LoVo (cell line): ENCODE measurements at regions not wholly inside any gene's neighbourhood (a gene's known extent, or its start where the extent isn't known, plus 50 kb on each side); places are given as distances from the start of the nearest gene placed in this dataset.
A peak's percentile ranks its signal among the peaks of the same experiment; 100 is the strongest.
"Not testable (repeated sequence)": the region's sequence is repeated elsewhere in the genome, so short reads cannot be mapped to it uniquely, and the experiment has no call there.

Experiments
- DNase-seq: peaks from one replicate; pipeline ENCODE4 v3.0.0-alpha.2; 2016; ENCODE audit warnings: low spot score

DNA sequence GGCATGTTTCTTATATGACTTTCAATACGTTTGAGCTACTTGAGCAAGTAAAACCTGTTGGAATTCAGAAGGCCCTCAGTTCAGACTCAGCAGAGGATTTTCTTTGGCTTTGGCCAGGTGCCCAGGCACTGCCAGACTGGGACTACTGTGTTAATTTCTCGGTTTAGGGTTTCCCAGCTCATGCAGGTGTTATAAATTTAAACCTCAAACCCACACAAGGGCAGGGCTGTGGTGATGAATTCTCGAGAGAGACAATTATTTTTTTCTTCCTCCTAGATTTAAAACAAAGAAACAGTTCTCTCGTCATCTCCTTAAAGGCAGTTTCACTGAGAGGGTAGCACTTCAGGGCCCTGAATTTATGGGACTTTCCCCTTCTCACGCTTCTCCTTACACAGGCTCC, 406.0 kb upstream of the PIK3R1 start:
- no peak for DNase-seq

DNA sequence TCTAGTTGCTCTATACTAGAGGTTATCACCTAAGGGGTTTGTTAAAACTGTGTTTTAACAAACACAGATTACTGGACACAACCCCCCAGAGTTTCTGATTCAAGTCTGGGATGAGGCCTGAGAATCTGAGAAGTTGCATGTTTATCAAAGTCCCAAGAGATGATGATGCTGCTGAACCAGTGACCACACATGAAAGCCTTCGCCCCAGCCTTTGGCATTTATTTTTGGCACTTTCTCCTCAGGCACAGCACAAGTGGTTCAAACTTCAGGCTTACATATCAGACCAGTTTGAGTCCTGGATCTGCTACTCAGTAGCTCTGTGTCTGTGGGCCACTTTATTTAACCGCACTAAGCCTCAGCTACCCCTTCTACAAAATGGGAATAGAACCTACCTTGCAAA, 407.2 kb upstream of the PIK3R1 start:
- no peak for DNase-seq

DNA sequence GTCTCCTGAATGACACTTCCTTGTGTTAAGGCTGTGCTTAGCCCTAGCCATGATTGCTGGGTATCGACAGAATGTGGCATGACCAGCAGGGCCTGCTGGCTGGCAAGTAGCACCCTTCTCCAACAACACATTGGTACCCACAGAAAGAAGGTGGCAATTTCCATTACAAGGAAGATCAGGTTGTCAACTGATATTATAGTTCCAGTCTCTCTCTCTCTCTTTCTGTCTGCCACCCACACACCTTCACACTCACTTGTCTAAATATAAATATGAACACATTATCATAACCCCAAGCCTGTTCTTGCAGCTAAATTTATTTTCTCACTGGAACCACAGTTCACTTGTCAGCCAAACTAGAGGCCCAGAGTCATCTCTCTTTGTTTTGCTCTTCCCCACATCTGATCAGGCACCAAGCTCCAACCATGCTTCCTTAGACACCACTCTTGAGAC, 408.1 kb upstream of the PIK3R1 start:
- DNase-seq = no peak

DNA sequence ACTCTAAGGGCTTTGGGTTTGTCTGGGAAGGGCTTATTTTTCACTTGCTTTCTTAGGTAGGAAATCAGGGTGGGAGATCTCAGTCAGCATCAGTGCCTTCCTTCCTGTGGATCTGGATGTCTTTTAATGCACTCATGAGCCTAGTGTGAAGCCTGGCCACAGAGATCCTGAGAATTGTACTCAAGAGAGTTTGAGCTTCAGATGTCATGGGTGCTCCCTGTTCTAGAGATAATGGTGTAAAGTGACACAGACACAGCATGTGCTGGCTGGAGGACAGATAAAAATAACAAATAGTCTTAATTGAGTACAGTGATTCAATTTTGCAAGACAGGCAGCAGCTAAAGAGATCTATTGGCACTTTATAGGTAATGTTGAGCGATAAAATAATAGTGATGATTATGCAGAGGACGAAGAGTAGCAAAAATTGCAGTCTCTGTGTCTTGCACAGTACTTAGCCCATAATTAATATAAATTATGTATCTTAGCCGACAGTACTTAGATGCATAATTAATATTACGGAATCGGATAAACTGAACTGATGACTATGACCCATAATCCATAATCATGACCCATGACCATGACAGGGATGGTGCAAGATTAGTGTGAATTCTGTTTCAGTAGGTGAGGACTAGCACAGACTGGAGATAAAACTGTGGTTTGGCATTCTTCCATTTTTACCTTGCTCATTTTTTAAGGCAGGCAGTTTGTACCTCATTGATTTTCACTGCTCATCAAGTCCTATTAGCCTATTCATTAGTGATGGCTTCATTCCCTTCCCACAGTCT, 408.7 kb upstream of the PIK3R1 start:
- no peak for DNase-seq

DNA sequence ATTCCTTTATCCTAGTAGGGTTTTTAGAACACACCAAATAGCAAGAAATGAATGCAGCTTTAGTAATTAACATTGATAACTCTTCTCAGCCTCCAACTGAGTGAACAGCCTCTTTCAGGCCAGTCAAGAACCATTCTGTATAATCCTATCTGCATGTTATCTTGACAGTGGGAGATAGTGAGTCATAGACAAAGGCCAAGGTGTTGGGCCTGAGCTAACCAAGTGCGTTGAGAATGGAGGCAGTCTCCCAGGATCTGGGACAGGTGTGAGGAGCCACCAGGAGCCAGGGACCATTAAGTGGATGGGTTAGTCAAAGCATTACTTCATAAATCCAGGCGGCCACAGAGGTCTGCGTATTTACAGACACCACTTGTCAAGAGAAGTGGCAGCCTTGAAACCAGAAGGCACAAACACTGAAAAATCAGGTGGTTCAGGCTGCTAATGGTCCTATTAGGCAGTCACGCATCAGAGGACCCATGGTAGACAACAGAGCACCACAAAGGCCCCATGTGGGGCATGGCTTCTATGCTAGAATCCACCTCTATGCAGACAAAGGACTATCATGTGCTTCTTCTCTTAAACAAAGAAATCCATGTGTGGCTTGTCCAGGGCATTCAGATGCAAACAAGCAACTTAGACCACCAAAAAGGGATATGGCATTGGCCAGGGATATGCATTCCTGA, 409.7 kb upstream of the PIK3R1 start:
- DNase-seq = no peak

DNA sequence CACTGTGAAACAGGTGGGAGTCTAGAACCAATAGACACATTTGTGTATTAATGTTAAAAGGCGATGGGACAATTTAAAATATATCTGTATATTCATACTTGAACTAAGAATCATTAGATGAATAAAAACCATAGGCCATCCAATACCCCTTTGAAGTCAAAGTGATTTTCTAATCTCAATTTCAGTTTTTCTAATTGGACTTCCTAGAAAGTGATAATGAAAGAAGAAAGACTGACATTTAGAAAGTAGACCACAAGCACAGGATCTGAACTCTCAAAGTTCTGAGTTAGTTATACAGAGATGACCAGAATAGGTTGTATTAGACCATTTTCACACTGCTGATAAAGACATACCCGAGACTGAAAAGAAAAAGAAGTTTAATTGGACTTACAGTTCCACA, 412.8 kb upstream of the PIK3R1 start:
- DNase-seq = no peak

DNA sequence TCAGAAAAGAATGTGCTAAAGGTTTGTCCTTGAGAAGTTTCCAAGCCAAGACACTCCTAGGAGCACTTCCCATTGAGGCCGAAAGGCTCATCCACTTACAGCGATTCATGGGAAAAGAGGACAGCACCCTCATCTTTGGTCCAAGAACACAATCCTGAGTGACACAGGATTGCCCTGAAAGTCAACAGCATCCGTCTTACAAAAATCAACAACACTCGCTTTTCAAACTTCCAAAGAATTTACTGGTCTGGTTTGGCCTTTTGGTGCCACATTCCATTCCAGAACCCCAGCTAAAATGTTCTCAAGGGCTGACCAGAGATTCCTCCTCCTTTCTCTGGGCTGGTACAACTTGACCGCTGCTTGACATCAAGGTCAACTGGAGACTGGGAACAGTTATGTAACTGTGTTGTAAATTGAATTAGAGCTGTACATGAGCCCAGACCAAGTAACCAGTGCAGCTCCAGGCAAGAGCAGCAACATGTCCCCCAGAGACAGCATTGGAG, 415.8 kb upstream of the PIK3R1 start:
- no peak for DNase-seq

DNA sequence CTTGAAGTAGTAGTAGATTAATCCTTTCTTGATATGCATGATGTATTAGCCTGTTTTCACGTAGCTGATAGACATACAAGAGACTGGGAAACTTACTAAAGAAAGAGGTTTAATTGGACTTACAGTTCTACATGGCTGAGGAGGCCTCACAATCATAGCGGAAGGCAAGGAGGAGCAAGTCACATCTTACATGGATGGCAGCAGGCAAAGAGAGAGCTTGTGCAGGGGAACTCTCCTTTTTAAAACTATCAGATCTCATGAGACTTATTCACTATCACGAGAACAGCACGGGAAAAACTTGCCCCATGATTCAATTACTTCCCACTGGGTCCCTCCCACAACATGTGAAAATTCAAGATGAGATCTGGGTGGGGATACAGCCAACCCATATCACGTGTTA, 417.1 kb upstream of the PIK3R1 start:
- DNase-seq = not testable (repeated sequence)

DNA sequence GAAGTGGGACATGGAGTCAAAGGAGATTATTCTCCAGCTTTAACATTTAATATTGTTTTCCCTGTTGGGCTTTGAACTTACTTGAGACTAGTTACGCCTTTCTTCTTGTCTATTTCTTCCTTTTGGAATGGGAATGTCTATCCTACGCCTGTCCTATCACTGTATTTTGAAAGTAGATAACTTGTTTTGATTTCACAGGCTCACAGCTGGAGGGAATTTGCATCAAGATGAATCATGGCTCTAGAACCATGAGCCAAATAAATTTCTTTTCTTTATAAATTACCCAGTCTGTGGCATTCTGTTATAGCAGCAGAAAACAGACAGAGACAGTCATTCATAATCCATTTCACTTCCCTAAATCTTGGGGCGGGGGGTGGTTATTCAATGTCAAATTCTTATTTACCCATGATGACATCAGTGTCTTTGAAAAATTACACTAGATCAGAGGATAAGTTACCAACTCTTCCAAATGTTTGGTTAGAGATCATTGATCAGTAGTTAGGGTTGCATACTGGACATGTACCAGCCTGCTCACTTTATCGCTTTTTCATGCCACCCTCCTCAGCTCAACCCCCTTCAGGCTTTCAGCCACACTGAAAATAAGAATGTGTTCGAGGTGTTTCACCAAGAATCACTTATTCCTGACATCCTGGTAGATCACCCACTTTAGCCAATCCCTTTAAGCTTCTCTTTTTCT, 419.6 kb upstream of the PIK3R1 start:
- DNase-seq = no peak

DNA sequence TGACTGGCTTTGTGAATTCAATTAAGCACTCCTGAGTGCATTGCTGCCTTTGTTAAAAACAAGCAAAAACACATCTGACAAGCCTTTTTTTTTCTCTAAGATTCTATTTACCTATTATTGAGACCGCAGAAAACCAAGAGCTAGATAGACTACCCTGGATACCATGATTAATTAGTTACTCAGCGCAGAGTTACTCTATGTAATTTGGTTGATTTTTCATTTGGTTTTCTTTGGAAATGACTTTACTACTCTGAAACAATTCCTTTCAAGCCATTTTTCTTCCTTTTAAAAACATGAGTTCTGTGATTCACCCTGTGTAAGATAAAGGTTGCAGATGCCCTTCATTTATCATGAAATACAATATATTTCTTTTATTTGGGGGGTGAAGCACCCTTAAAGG, 421.6 kb upstream of the PIK3R1 start:
- no peak for DNase-seq

DNA sequence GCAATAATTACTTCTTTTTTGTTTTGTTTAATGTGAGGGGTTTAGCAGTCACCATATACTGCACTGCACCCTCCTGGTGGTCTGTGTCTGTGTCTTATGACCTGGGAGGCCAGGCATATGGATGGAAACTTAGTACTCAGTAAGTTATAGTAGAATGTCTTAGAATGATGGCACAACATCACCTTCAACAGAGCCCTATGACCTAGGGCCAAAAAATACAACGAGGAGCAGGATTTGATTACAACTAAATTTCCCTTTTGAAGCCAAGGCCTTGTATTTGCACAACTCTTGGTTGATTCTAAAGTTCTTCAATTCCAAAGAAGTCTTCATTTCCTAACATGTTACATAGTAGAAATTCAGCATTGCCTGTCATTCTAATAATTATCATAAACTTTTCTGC, 422.1 kb upstream of the PIK3R1 start:
- no peak for DNase-seq

DNA sequence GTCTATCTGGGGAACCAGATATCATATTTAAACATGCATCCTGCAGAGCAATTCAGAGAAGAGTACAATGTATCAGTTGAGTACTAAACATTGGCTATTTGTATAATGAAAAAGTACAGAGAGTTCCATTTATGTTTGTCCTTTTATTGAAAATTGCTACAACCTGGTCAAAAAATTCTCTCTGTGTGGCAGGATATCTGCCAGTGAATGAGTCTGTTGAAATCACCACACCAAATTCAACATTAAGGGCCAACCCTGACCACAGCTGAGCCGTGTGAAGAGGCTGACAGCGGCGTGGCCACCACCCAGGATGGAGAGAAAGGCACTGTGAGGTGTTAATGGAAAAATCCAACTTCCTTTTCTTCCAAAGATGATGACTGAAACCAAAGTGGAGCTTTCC, 422.7 kb upstream of the PIK3R1 start:
- no peak for DNase-seq

DNA sequence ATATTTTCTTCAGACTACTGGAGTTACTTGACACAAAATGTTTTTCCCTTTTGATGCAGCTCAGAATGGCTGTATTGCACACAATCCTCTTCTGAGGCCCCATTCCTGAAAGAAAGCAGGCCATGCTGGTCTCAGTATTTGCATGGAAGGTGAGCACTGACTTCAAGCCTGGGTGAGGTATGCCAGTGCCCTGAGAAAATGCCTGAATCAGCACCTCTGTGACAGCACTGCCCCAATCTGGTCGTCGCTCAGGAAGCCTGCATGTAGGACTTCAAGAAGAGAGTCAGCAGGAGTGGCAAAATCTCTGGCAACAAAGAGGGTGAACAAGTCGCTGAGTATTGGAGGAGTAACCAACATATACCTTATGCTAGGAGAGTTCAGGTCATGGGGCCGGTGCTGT, 425.2 kb upstream of the PIK3R1 start:
- DNase-seq = no peak

DNA sequence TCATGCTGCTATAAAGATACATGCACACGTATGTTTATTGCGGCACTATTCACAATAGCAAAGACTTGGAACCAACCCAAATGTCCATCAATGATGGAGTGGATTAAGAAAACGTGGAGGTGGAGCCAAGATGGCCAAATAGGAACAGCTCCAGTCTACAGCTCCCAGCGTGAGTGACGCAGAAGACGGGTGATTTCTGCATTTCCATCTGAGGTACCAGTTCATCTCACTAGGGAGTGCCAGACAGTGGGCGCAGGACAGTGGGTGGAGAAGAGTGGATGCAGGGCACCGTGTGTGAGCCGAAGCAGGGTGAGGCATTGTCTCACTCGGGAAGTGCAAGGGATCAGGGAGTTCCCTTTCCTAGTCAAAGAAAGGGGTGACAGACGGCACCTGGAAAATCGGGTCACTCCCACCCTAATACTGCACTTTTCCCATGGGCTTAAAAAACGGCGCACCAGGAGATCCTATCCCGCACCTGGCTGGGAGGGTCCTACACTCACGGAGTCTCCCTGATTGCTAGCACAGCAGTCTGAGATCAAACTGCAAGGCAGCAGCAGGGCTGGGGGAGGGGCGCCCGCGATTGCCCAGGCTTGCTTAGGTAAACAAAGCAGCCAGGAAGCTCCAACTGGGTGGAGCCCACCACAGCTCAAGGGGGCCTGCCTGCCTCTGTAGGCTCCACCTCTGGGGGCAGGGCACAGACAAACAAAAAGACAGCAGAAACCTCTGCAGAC, 435.5 kb upstream of the PIK3R1 start:
- not testable (repeated sequence) for DNase-seq

DNA sequence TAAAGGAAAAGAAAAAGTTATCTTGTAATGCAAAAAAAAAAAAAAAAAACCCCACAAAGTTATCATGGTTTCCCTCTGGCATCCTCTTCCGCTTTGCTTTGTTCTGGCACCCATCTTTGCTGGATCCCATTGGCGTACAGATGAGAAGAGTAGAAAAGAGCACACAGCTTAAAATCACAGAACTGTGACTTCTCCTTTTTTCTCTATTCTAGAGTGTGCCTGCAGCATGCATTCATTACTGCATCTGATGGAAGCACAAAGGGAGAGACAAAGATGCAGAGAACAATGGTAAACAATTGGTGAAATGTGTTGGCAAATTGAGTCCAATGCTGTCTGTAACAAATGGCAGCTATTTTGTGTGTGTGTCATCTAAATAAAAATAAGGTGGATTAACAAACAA, 440.8 kb upstream of the PIK3R1 start:
- DNase-seq = no peak

DNA sequence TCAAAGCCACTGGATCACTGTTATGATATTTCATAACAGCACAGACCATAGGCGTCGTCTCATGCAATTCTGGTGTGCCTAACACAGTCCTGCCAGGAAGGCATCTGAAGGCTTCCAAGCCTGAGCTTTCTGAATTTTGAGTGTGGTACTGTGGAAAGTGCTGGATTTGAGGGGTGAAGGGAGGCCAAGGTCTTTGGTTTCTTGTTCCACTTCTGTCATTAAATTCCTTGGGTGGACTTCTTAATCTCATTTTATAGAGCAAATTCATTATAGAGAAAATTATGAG, 441.3 kb upstream of the PIK3R1 start:
- DNase-seq = peak; percentile 15

DNA sequence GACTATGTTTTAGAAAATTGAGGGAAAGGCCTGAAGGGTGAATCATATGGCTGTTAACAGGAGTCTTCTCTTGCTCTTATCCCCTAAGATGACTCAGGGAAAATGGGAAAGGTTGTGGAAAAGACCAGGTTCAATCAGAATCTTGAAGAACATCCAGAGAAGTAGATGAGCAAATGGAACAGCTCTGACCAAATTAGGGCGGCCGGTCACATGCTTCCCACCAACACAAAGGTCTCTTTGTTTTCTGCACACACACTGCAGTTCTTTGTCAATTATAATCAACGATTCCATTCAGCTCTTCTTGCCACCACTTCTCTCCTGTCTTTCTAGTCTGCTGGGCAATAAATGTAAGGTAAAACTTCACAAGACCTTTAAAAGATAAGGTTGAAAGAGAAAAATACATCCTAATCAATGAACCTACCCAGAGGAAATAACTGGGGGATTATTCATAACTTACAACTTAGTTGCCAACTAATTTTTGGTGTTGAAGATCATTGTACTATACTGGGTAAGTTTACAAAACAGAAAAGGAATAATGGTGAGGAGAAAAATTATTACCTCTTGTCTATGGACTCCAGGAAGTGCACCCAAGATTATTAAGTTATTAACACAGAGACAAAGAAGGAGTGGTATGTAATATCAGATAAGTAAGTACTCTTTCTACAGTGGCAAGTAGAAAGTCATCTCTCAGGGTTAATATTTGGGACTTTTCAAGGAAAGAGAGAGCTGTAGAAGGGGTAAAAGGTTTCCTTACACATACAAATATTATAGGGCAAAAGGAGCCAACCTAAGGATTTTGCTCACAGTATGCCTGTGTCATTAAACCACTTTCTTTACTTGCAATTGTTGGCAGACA, 441.9 kb upstream of the PIK3R1 start:
- peak; percentile 22 for DNase-seq

DNA sequence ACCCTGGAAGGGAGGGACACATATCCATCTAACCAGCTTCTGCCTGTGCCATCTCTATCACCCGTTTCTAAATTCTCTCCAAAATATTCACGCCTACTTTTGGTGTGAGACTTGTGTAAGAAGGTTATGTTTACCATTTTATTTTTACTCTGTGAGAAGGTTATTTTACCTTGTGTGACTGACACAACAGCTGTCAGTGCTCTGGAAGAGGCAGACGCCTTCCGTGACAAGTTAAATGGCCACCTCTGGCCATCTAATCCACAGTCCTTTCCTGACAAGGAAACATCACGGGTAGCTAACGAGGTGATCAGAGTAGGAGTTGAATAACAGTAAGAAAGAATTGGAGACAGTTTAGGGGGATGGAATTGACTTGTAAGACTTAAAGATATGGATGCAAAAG, 443.8 kb upstream of the PIK3R1 start:
- no peak for DNase-seq

DNA sequence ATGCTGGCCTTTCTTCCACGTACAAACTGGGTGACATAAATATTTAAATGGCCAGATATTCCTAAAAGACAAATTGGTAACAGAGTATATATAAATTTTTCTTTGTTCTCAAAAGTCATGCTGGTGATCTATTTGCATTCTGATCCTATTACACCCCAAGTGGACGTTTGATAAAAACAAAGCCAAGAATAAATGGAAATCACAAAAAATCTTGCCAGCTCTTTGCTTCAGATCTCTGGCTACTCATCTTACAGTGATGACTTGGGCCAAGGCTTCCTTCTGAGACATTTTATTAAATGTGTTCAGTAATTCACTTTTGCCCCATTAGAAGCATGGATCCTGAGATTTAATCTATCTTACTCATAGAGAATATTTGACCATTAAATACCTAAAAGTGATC, 444.3 kb upstream of the PIK3R1 start:
- no peak for DNase-seq

DNA sequence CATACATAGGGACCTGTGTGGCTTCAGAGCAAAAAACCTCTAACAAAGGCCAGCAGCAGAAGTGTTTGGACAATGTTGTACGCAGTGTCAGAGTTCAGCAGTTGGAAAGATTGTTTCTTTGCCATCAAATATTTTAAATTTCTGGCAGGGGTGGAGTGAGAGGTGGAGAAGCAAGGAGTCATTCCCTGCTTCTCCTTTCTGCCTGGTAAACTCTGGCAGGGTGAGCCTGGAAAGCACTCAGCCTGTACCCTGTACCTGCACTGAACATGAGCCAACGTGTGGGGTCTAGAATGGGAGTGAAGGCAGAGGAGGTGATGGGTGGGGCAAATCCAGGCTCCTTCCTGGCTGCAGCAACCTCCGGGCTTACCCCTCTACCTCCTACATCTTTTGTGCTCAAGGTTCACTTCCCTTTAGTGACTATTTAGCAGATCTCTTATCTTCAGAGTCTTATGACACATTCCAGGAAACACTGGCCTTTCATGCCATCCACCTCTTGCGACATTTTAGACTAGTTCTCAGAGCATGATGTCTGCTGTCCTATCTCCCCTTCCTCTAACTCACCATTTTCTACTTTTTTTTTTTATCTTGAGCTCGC, 445.0 kb upstream of the PIK3R1 start:
- peak; percentile 69 for DNase-seq

DNA sequence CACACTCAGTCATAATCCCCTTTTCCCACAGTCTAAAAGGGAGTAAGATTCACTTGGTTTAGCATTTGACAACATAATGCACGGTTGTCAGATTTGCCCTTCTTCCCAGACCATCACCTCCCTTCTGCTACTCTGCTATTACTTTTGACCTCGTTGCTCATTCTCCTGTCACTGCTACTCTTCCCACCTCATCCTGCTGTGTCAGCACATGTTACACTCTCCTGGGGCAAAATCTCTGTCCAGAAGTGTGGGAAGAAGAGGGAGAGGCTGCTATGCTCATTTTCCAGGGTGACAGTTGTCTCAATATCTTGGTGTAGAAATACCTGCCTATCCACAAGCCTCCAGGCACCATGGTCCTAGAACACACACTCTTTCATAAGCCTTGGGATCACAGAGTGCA, 449.9 kb upstream of the PIK3R1 start:
- DNase-seq = no peak
